Skeletal muscle satellite cell (primary cell): ENCODE measurements at regions not wholly inside any gene's neighbourhood (a gene's known extent, or its start where the extent isn't known, plus 50 kb on each side); places are given as distances from the start of the nearest gene placed in this dataset.

Experiments
- H3K27me3 ChIP-seq: 2 replicates; pipeline ENCODE4 v1.7.0; 2013; ENCODE audit warnings: low read length; ENCODE audit not compliant: control insufficient read depth, insufficient read depth
- H3K36me3 ChIP-seq: 2 replicates; pipeline ENCODE4 v1.7.0; 2013; ENCODE audit warnings: mild to moderate bottlenecking, control low read depth, low read length; ENCODE audit not compliant: insufficient read depth
- H3K4me1 ChIP-seq: 2 replicates; pipeline ENCODE4 v1.7.0; 2013; ENCODE audit warnings: low read length; ENCODE audit not compliant: control insufficient read depth, insufficient read depth
- H3K4me2 ChIP-seq: 2 replicates; pipeline ENCODE4 v1.7.0; 2013; ENCODE audit warnings: mild to moderate bottlenecking, low read length
- H3K4me3 ChIP-seq: 2 replicates; pipeline ENCODE4 v1.7.0; 2013; ENCODE audit warnings: low read length
- H3K9ac ChIP-seq: 2 replicates; pipeline ENCODE4 v1.7.0; 2013; ENCODE audit warnings: mild to moderate bottlenecking, low read depth, low read length, moderate library complexity
- H3K9me3 ChIP-seq: replicated peaks from 2 replicates; pipeline ENCODE4 v1.7.0; 2013; ENCODE audit warnings: mild to moderate bottlenecking, control low read depth, low read length

GRCh38 chr18:42187611-42188380, 232.8 kb downstream of the PIK3C3 start:
- no peaks in the 10 kb centered on the region for H3K27me3 ChIP-seq
- H3K4me2 ChIP-seq = no peak overlapping the region
- H3K4me1 ChIP-seq = peaks cover 15% of the 10 kb centered on the region
- H3K36me3 ChIP-seq = no peaks in the 10 kb centered on the region
- no peaks in the 10 kb centered on the region for H3K9me3 ChIP-seq
- no peak overlapping the region for H3K4me3 ChIP-seq
- H3K9ac ChIP-seq = no peak overlapping the region

GRCh38 chr18:42190643-42191042, 235.6 kb downstream of the PIK3C3 start:
- Histone ChIP-seq H3K4me3 (no peak overlapping the region), H3K4me2 (no peak overlapping the region), H3K27me3 (no peaks in the 10 kb centered on the region), H3K36me3 (no peaks in the 10 kb centered on the region), H3K4me1 (no peaks in the 10 kb centered on the region), H3K9me3 (no peaks in the 10 kb centered on the region), H3K9ac (no peak overlapping the region)

DNA sequence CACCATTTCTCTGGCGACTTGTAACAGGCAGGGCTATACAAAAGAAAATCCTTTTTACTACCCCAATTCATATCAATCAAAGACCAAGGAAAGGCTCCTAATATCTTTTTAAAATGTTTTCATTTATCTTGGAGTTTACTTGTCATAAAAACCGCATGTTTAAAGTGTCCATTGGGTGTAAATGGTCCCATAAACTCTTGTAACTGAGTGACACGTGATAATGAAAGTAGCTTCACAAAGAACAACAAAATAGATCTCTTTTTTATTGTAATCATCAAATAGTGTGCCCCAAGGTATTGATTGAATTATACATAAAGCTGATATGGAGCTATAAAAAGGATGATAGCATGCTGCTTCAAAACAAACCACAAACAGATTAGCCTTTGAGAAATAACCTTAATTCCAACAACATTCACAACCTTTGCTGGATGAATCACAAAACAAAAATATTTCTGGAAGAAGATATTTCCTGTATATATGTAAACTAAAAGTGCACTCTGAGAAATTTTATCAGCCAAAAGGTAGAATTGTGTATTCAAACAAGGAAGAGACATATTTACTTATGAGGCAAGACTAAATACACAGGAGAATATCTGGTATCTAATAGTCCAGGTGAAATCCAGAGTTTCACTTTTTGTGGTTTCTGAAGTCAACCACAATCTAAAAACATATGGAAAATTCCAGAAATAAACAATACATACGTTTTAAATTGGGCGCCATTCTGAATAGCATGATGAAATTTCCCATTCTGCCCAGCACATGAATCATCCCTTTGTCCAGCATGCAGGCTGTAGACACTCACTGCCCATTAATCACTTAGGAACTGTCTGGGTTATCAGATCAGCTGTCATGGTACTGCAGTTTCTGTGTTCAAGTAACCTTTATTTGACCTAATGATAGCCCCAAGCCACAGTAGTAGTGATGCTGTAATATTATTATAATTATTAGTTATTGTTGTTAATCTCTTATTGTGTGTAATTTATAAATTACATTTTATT, 237.5 kb downstream of the PIK3C3 start:
- Histone ChIP-seq H3K9ac (no peak overlapping the region), H3K4me3 (no peak overlapping the region), H3K9me3 (no peaks in the 10 kb centered on the region), H3K4me1 (peaks cover 4% of the 10 kb centered on the region), H3K36me3 (no peaks in the 10 kb centered on the region), H3K4me2 (no peak overlapping the region), H3K27me3 (no peaks in the 10 kb centered on the region)

- H3K27me3 ChIP-seq = no peaks in the 10 kb centered on the region
- H3K9ac ChIP-seq = no peak overlapping the region
- H3K9me3 ChIP-seq = no peaks in the 10 kb centered on the region
- peaks cover 4% of the 10 kb centered on the region for H3K4me1 ChIP-seq
- H3K4me2 ChIP-seq = no peak overlapping the region
- no peaks in the 10 kb centered on the region for H3K36me3 ChIP-seq
- no peak overlapping the region for H3K4me3 ChIP-seq
Measured at GRCh38 chr18:42196651-42197050, 241.6 kb downstream of the PIK3C3 start.

DNA sequence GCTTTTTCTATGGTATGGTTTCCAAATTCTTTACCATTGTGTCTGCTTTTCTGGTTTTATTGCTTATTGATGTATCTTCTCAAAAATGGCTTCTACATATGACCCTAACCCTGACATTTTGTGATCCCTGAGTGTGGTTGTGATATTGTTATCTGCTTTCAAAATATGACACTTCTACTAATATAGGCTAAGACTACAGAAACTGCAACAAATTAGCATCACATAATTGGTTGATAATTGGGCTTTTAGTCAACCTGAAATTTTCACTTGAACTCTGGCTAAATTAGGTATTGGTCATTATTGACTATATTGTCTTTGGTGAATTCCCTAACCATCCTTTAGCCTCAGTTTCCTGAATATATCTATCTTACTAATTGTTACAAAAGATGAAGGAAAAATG, 246.1 kb downstream of the PIK3C3 start:
- Histone ChIP-seq H3K4me1 (peaks cover 4% of the 10 kb centered on the region), H3K4me2 (no peak overlapping the region), H3K9ac (no peak overlapping the region)

GRCh38 chr18:42211201-42211600, 256.2 kb downstream of the PIK3C3 start:
- no peak overlapping the region for H3K9ac ChIP-seq
- no peaks in the 10 kb centered on the region for H3K36me3 ChIP-seq
- no peak overlapping the region for H3K4me3 ChIP-seq
- H3K4me2 ChIP-seq = no peak overlapping the region
- no peaks in the 10 kb centered on the region for H3K4me1 ChIP-seq
- no peaks in the 10 kb centered on the region for H3K27me3 ChIP-seq
- H3K9me3 ChIP-seq = no peaks in the 10 kb centered on the region

More for the DNA sequence above, 246.1 kb downstream of the PIK3C3 start:
- no peaks in the 10 kb centered on the region for H3K36me3 ChIP-seq
- no peaks in the 10 kb centered on the region for H3K27me3 ChIP-seq
- H3K4me3 ChIP-seq = no peak overlapping the region
- no peaks in the 10 kb centered on the region for H3K9me3 ChIP-seq

GRCh38 chr18:42222557-42222956, 267.5 kb downstream of the PIK3C3 start:
- Histone ChIP-seq H3K4me2 (no peak overlapping the region), H3K4me3 (no peak overlapping the region), H3K4me1 (no peaks in the 10 kb centered on the region), H3K9me3 (no peaks in the 10 kb centered on the region), H3K36me3 (no peaks in the 10 kb centered on the region), H3K27me3 (no peaks in the 10 kb centered on the region), H3K9ac (no peak overlapping the region)

DNA sequence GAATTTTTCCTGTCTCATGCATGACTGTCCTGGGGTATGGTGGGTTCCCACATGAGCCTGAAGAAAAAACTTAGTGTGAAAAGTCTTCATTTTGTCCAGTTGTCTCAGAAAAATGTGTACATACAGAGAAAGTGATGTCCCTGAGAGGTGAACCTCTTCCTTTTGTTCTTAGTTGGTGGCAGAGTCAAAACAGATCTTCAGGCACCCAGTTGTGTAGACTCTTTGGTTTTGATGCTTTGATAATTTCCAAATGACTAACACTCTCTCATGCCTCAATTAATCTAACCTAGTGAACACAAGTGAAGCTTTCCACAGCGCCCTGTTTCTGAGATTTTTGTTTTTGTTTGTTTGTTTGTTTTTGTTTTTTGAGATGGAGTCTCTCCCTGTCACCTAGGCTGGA, 273.5 kb downstream of the PIK3C3 start:
- Histone ChIP-seq H3K4me3 (no peak overlapping the region), H3K4me1 (no peaks in the 10 kb centered on the region), H3K9me3 (no peaks in the 10 kb centered on the region), H3K9ac (no peak overlapping the region), H3K27me3 (no peaks in the 10 kb centered on the region), H3K4me2 (no peak overlapping the region), H3K36me3 (no peaks in the 10 kb centered on the region)

- Histone ChIP-seq H3K36me3 (no peaks in the 10 kb centered on the region), H3K9me3 (no peaks in the 10 kb centered on the region), H3K4me1 (no peaks in the 10 kb centered on the region), H3K9ac (no peak overlapping the region), H3K27me3 (no peaks in the 10 kb centered on the region), H3K4me3 (no peak overlapping the region), H3K4me2 (no peak overlapping the region)
Measured at GRCh38 chr18:42229211-42230210, 274.5 kb downstream of the PIK3C3 start.

DNA sequence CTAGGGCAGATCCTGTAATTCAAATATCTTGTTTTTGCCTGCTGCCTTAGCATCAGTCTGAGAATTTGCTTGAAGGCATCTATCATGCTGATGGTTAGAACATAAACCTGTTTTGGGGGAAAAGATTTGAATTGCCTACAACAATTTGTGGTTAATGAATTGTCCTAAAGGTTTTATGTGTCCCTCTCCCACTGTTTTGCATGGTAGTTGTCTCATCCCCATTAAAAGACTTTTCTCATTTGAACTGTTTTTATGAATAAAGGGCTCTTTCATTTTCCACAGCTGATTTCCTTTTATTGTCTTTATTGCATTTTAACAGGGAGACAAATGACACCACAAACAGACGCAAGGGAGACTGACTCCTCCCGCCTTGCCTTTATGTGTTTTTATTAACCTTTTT, 275.6 kb downstream of the PIK3C3 start:
- Histone ChIP-seq H3K4me1 (no peaks in the 10 kb centered on the region), H3K9ac (no peak overlapping the region), H3K9me3 (no peaks in the 10 kb centered on the region), H3K27me3 (no peaks in the 10 kb centered on the region), H3K36me3 (no peaks in the 10 kb centered on the region), H3K4me3 (no peak overlapping the region), H3K4me2 (no peak overlapping the region)

DNA sequence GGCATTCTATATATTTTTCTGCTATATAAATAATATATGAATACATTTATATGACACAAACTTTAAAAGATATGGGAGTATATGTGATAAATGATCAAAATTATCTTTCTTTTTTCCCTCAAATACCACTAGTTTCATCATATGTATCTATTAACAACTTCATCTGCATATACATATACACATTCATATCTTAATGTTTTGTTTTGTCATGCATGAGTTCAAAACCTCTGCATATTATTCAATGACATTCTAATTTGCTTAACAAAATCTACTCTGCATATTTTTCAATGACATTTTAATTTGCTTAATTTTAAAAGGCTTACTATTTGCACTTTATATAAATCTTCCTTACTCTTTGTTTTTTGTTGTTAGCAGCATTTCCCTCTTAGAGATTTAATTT, 276.2 kb downstream of the PIK3C3 start:
- Histone ChIP-seq H3K4me2 (no peak overlapping the region), H3K9ac (no peak overlapping the region), H3K4me3 (no peak overlapping the region), H3K9me3 (no peaks in the 10 kb centered on the region), H3K36me3 (no peaks in the 10 kb centered on the region), H3K4me1 (no peaks in the 10 kb centered on the region), H3K27me3 (no peaks in the 10 kb centered on the region)
